ENCODE measurements at regions not wholly inside any gene's neighbourhood (a gene's known extent, or its start where the extent isn't known, plus 50 kb on each side); places are given as distances from the start of the nearest gene placed in this dataset.

DNA sequence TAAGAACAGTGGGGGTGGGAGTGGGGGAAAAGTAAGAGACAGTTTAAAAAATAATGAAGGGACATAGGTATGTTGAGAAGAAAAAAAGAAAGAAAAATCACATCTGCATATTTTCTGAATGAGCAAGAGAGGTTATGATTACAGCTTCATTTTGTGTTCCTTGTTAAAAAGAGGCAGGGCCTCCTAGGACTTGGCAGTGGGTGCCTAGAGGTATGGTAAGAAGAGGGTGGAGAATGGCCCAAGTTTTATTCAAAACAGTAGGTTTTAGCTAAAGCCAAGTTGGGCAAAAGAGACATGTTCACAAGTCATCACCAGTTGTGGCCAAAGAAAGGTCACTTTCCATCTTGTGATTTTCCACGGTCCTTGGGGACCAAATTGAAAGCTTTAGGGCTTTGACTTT is 643.4 kb downstream of the CCDC171 start:
- TF ChIP-seq CTCF (IDR thresholded peaks at IDR 0.05) (no peak), ZFX (IDR thresholded peaks at IDR 0.05; ENCODE audit: borderline replicate concordance) (no peak)

All from 22Rv1 (cell line).